ENCODE measurements at regions not wholly inside any gene's neighbourhood (a gene's known extent, or its start where the extent isn't known, plus 50 kb on each side); places are given as distances from the start of the nearest gene placed in this dataset.

GRCh38 chr16:10321407-10322387 lies 64.2 kb upstream of the ATF7IP2 start:
- 77% methylated on average over 5 of the region's 6 CpGs for WGBS (ENCODE audit: insufficient coverage, low coverage, low lambda C conversion rate, missing lambda C conversion rate)
- Histone ChIP-seq H3K27ac (no peak overlapping the region), H3K4me3 (no peak overlapping the region), H3K27me3 (no peaks in the 10 kb centered on the region), H3K36me3 (no peaks in the 10 kb centered on the region), H3K4me1 (peaks cover 0 to 16% (median 8%) of the 10 kb centered on the region in 4 donors), H3K9me3 (no peaks in the 10 kb centered on the region)
- intact Hi-C loops (cut with DNase I) = no loop called here
- no peak for TF ChIP-seq POLR2A (IDR thresholded peaks at IDR 0.05)
- no peak for TF ChIP-seq CTCF (IDR thresholded peaks at IDR 0.05)
- ATAC-seq (no peak), DNase-seq (no peak)

GRCh38 chr16:10322723-10323527 lies 62.9 kb upstream of the ATF7IP2 start:
- H3K27me3 ChIP-seq = no peaks in the 10 kb centered on the region
- DNase-seq = no peak
- H3K27ac ChIP-seq = peak overlapping the region in 1 of 3 donors; percentile 59
- TF ChIP-seq POLR2A (IDR thresholded peaks at IDR 0.05) (no peak), CTCF (IDR thresholded peaks at IDR 0.05) (no peak)
- ATAC-seq = peak in 3 of 4 donors; percentile 10 to 49 (median 47)
- no peak overlapping the region for H3K4me3 ChIP-seq
- H3K9me3 ChIP-seq = no peaks in the 10 kb centered on the region
- no peaks in the 10 kb centered on the region for H3K36me3 ChIP-seq
- 55% methylated on average over 7 of the region's 8 CpGs for WGBS (ENCODE audit: insufficient coverage, low coverage, low lambda C conversion rate, missing lambda C conversion rate)
- intact Hi-C loops (cut with DNase I) = no loop called here
- H3K4me1 ChIP-seq = peaks cover 0 to 16% (median 8%) of the 10 kb centered on the region in 4 donors

- Histone ChIP-seq H3K4me1 (peaks cover 0 to 14% (median 6%) of the 10 kb centered on the region in 4 donors), H3K36me3 (no peaks in the 10 kb centered on the region), H3K27ac (peak overlapping the region in 1 of 3 donors; percentile 59), H3K4me3 (no peak overlapping the region), H3K27me3 (no peaks in the 10 kb centered on the region), H3K9me3 (no peaks in the 10 kb centered on the region)
- ATAC-seq (no peak), DNase-seq (no peak)
- WGBS (ENCODE audit: insufficient coverage, low coverage, low lambda C conversion rate, missing lambda C conversion rate) = 66% methylated on average over 2 of the region's 2 CpGs
- TF ChIP-seq POLR2A (IDR thresholded peaks at IDR 0.05) = no peak
- intact Hi-C loops (cut with DNase I) = no loop called here
Observed at GRCh38 chr16:10323528-10323869, 62.4 kb upstream of the ATF7IP2 start.

- Histone ChIP-seq H3K4me3 (no peak overlapping the region), H3K36me3 (no peaks in the 10 kb centered on the region), H3K27ac (no peak overlapping the region), H3K4me1 (peaks cover 0 to 8% (median 5%) of the 10 kb centered on the region in 4 donors), H3K27me3 (no peaks in the 10 kb centered on the region), H3K9me3 (no peaks in the 10 kb centered on the region)
- DNase-seq (no peak), ATAC-seq (no peak)
- no peak for TF ChIP-seq POLR2A (IDR thresholded peaks at IDR 0.05)
- TF ChIP-seq CTCF (IDR thresholded peaks at IDR 0.05) = no peak
- 100% methylated on average over 1 of the region's 2 CpGs for WGBS (ENCODE audit: insufficient coverage, low coverage, low lambda C conversion rate, missing lambda C conversion rate)
- intact Hi-C loops (cut with DNase I) = no loop called here
Observed at GRCh38 chr16:10324210-10324609, 61.7 kb upstream of the ATF7IP2 start.
